Neural progenitor cell (in vitro differentiated cells): ENCODE measurements at regions not wholly inside any gene's neighbourhood (a gene's known extent, or its start where the extent isn't known, plus 50 kb on each side); places are given as distances from the start of the nearest gene placed in this dataset.

Experiments
- DNase-seq: peaks from one replicate; pipeline ENCODE4 v3.0.0-alpha.2; 2016; ENCODE audit warnings: low spot score
- H2AFZ ChIP-seq: fragments of 200-600 bp; sonication (generic); replicated peaks from 2 replicates; pipeline ENCODE4 v1.6.1; 2016; ENCODE audit warnings: antibody characterized with exemption
- H3F3A ChIP-seq: fragments of 200-600 bp; sonication (generic); 2 replicates; pipeline ENCODE4 v1.6.1; 2016; ENCODE audit warnings: antibody characterized with exemption, low read depth
- H3K27ac ChIP-seq: fragments of 200-600 bp; sonication (generic); 2 replicates; pipeline ENCODE4 v1.5.1; 2016; ENCODE audit warnings: mild to moderate bottlenecking
- H3K27me3 ChIP-seq: fragments of 200-600 bp; sonication (generic); 2 replicates; pipeline ENCODE4 v1.6.1; 2016; ENCODE audit warnings: mild to moderate bottlenecking, moderate library complexity
- H3K36me3 ChIP-seq: fragments of 200-600 bp; sonication (generic); 2 replicates; pipeline ENCODE4 v1.5.1; 2016
- H3K4me1 ChIP-seq: fragments of 200-600 bp; sonication (generic); 2 replicates; pipeline ENCODE4 v1.6.1; 2016; ENCODE audit warnings: mixed run types
- H3K4me2 ChIP-seq: fragments of 200-600 bp; sonication (generic); 2 replicates; pipeline ENCODE4 v1.6.1; 2016
- H3K4me3 ChIP-seq: fragments of 200-600 bp; sonication (generic); 2 replicates; pipeline ENCODE4 v1.5.1; 2016
- H3K79me2 ChIP-seq: fragments of 200-600 bp; sonication (generic); 2 replicates; pipeline ENCODE4 v1.6.1; 2016; ENCODE audit warnings: low read depth
- H3K9ac ChIP-seq: fragments of 200-600 bp; sonication (generic); 2 replicates; pipeline ENCODE4 v1.6.1; 2016
- H3K9me3 ChIP-seq: fragments of 200-600 bp; sonication (generic); 2 replicates; pipeline ENCODE4 v1.5.1; 2016; ENCODE audit warnings: low read depth
- H4K20me1 ChIP-seq: fragments of 200-600 bp; sonication (generic); 2 replicates; pipeline ENCODE4 v1.6.1; 2016; ENCODE audit warnings: low read depth
- H3K27ac Mint-ChIP-seq: 3 replicates; pipeline ENCODE4 v1.8.0; 2021; ENCODE audit warnings: mixed read lengths
- H3K27me3 Mint-ChIP-seq: 2 replicates; pipeline ENCODE4 v1.8.0; 2022; ENCODE audit warnings: low read depth, mild to moderate bottlenecking, inconsistent platforms, moderate library complexity, mixed read lengths; ENCODE audit not compliant: insufficient read depth
- H3K36me3 Mint-ChIP-seq: 3 replicates; pipeline ENCODE4 v1.8.0; 2021; ENCODE audit warnings: mixed read lengths
- H3K4me1 Mint-ChIP-seq: 3 replicates; pipeline ENCODE4 v1.8.0; 2021; ENCODE audit warnings: mixed read lengths
- H3K4me3 Mint-ChIP-seq: 3 replicates; pipeline ENCODE4 v1.8.0; 2021; ENCODE audit warnings: mild to moderate bottlenecking, moderate library complexity, mixed read lengths
- H3K9me3 Mint-ChIP-seq: 3 replicates; pipeline ENCODE4 v1.8.0; 2020; ENCODE audit warnings: mixed read lengths
- CTCF ChIP-seq: fragments of 200-600 bp; sonication (generic); IDR thresholded peaks from 2 replicates; pipeline ENCODE4 v1.5.1; 2017; ENCODE audit warnings: antibody characterized with exemption, mild to moderate bottlenecking
- EZH2 ChIP-seq: fragments of 200-600 bp; sonication (generic); IDR thresholded peaks from 2 replicates; pipeline ENCODE4 v1.6.1; 2017; ENCODE audit warnings: antibody characterized with exemption, mild to moderate bottlenecking, moderate library complexity
- EZH2phosphoT487 ChIP-seq: fragments of 200-600 bp; sonication (generic); IDR thresholded peaks from 2 replicates; pipeline ENCODE4 v1.6.1; 2017; ENCODE audit warnings: antibody characterized with exemption

GRCh38 chr4:15245006-15245530 is 182.8 kb upstream of the C1QTNF7 start:
- no peak overlapping the region for H3K4me2 ChIP-seq
- no peak overlapping the region for H3K27ac Mint-ChIP-seq

GRCh38 chr4:15250021-15250441 is 177.8 kb upstream of the C1QTNF7 start:
- no peak overlapping the region for H3K4me2 ChIP-seq
- H2AFZ ChIP-seq: no peak overlapping the region
- no peaks in the 10 kb centered on the region for H4K20me1 ChIP-seq
- Mint-ChIP-seq H3K4me3 (no peak overlapping the region), H3K36me3 (no peaks in the 10 kb centered on the region), H3K27ac (no peak overlapping the region), H3K9me3 (no peaks in the 10 kb centered on the region), H3K4me1 (no peaks in the 10 kb centered on the region), H3K27me3 (no peaks in the 10 kb centered on the region)
- TF ChIP-seq CTCF: no peak
- no peak for TF ChIP-seq EZH2
- no peak for TF ChIP-seq EZH2phosphoT487
- H3F3A ChIP-seq: no peaks in the 10 kb centered on the region
- H3K36me3 ChIP-seq: no peaks in the 10 kb centered on the region
- no peaks in the 10 kb centered on the region for H3K27me3 ChIP-seq
- H3K4me1 ChIP-seq: no peaks in the 10 kb centered on the region
- no peak for DNase-seq
- H3K79me2 ChIP-seq: no peaks in the 10 kb centered on the region
- no peak overlapping the region for H3K4me3 ChIP-seq
- no peaks in the 10 kb centered on the region for H3K9me3 ChIP-seq
- no peak overlapping the region for H3K9ac ChIP-seq
- no peak overlapping the region for H3K27ac ChIP-seq

More at GRCh38 chr4:15245006-15245530, 182.8 kb upstream of the C1QTNF7 start:
- Histone ChIP-seq H3K36me3 (no peaks in the 10 kb centered on the region), H3K4me3 (no peak overlapping the region), H2AFZ (no peak overlapping the region), H3K27ac (no peak overlapping the region), H3F3A (no peaks in the 10 kb centered on the region), H3K79me2 (no peaks in the 10 kb centered on the region), H3K9ac (no peak overlapping the region), H3K9me3 (no peaks in the 10 kb centered on the region), H3K4me1 (no peaks in the 10 kb centered on the region), H4K20me1 (no peaks in the 10 kb centered on the region), H3K27me3 (no peaks in the 10 kb centered on the region)
- Mint-ChIP-seq H3K36me3 (no peaks in the 10 kb centered on the region), H3K4me1 (no peaks in the 10 kb centered on the region), H3K4me3 (no peak overlapping the region), H3K27me3 (no peaks in the 10 kb centered on the region), H3K9me3 (peaks cover 4% of the 10 kb centered on the region)
- no peak for TF ChIP-seq EZH2phosphoT487
- no peak for TF ChIP-seq EZH2
- TF ChIP-seq CTCF: no peak
- DNase-seq: no peak

- Histone ChIP-seq H3K36me3 (no peaks in the 10 kb centered on the region), H2AFZ (no peak overlapping the region), H3K79me2 (no peaks in the 10 kb centered on the region), H3K9me3 (no peaks in the 10 kb centered on the region), H3K4me1 (no peaks in the 10 kb centered on the region), H3K4me2 (no peak overlapping the region), H3K27ac (no peak overlapping the region), H3F3A (no peaks in the 10 kb centered on the region), H3K4me3 (no peak overlapping the region), H3K27me3 (no peaks in the 10 kb centered on the region), H3K9ac (no peak overlapping the region), H4K20me1 (no peaks in the 10 kb centered on the region)
- DNase-seq: no peak
- H3K27ac Mint-ChIP-seq: no peak overlapping the region
- no peaks in the 10 kb centered on the region for H3K9me3 Mint-ChIP-seq
- TF ChIP-seq CTCF: no peak
- no peak for TF ChIP-seq EZH2phosphoT487
- TF ChIP-seq EZH2: no peak
- no peaks in the 10 kb centered on the region for H3K36me3 Mint-ChIP-seq
- no peak overlapping the region for H3K4me3 Mint-ChIP-seq
- H3K4me1 Mint-ChIP-seq: no peaks in the 10 kb centered on the region
- H3K27me3 Mint-ChIP-seq: no peaks in the 10 kb centered on the region
Observed at GRCh38 chr4:15253349-15253748, 174.5 kb upstream of the C1QTNF7 start.
